ENCODE measurements at regions not wholly inside any gene's neighbourhood (a gene's known extent, or its start where the extent isn't known, plus 50 kb on each side); places are given as distances from the start of the nearest gene placed in this dataset.

- TF ChIP-seq CTCF (IDR thresholded peaks at IDR 0.05; ENCODE audit: low read depth, low read length, missing control alignments), result no peak
- no peak for DNase-seq (ENCODE audit: extremely low read depth, low read depth)
- H3K4me3 ChIP-seq (replicated peaks; ENCODE audit: low read depth, low read length), result no peak overlapping the region
Observed at GRCh38 chr10:53023411-53023810, 250.8 kb upstream of the MBL2 start.

- no peak for DNase-seq (ENCODE audit: extremely low read depth, low read depth)
- no peak overlapping the region for H3K4me3 ChIP-seq (replicated peaks; ENCODE audit: low read depth, low read length)
- no peak for TF ChIP-seq CTCF (IDR thresholded peaks at IDR 0.05; ENCODE audit: low read depth, low read length, missing control alignments)
Observed at GRCh38 chr10:53022611-53023088, 250.1 kb upstream of the MBL2 start.

GRCh38 chr10:53013201-53013810 is 240.7 kb upstream of the MBL2 start:
- H3K4me3 ChIP-seq (replicated peaks; ENCODE audit: low read depth, low read length), result no peak overlapping the region
- no peak for TF ChIP-seq CTCF (IDR thresholded peaks at IDR 0.05; ENCODE audit: low read depth, low read length, missing control alignments)
- no peak for DNase-seq (ENCODE audit: extremely low read depth, low read depth)

GRCh38 chr10:53009961-53010907 is 237.7 kb upstream of the MBL2 start:
- no peak for DNase-seq (ENCODE audit: extremely low read depth, low read depth)
- no peak for TF ChIP-seq CTCF (IDR thresholded peaks at IDR 0.05; ENCODE audit: low read depth, low read length, missing control alignments)
- H3K4me3 ChIP-seq (replicated peaks; ENCODE audit: low read depth, low read length), result no peak overlapping the region

GRCh38 chr10:53007527-53007842 is 234.9 kb upstream of the MBL2 start:
- no peak for DNase-seq (ENCODE audit: extremely low read depth, low read depth)
- TF ChIP-seq CTCF (IDR thresholded peaks at IDR 0.05; ENCODE audit: low read depth, low read length, missing control alignments), result no peak
- no peak overlapping the region for H3K4me3 ChIP-seq (replicated peaks; ENCODE audit: low read depth, low read length)

GRCh38 chr10:53006663-53007526 is 234.3 kb upstream of the MBL2 start:
- DNase-seq (ENCODE audit: extremely low read depth, low read depth), result no peak
- TF ChIP-seq CTCF (IDR thresholded peaks at IDR 0.05; ENCODE audit: low read depth, low read length, missing control alignments), result no peak
- no peak overlapping the region for H3K4me3 ChIP-seq (replicated peaks; ENCODE audit: low read depth, low read length)

Measured in HFF-Myc (cell line).